Right forelimb (tissue), 1 donor: ENCODE measurements at regions not wholly inside any gene's neighbourhood (a gene's known extent, or its start where the extent isn't known, plus 50 kb on each side); places are given as distances from the start of the nearest gene placed in this dataset.
A peak's percentile ranks its signal among the peaks of the same experiment; 100 is the strongest.

ENCODE experiments used
- DNase-seq: peaks from one replicate; pipeline ENCODE4 v3.0.0-alpha.2; 2018

- DNase-seq = no peak
These were observed 110.7 kb upstream of the IVNS1ABP start for GRCh38 chr1:185427776-185428175.

GRCh38 chr1:185427264-185427663 lies 110.2 kb upstream of the IVNS1ABP start:
- peak; percentile 57 for DNase-seq

- peak; percentile 57 for DNase-seq
These were observed 109.8 kb upstream of the IVNS1ABP start for GRCh38 chr1:185426848-185427247.

GRCh38 chr1:185425163-185425562 lies 108.1 kb upstream of the IVNS1ABP start:
- DNase-seq = no peak

- no peak for DNase-seq
These were observed 104.6 kb upstream of the IVNS1ABP start for GRCh38 chr1:185421485-185422107.

- DNase-seq = no peak
These were observed 103.6 kb upstream of the IVNS1ABP start for GRCh38 chr1:185420588-185421081.

- DNase-seq = no peak
These were observed 102.7 kb upstream of the IVNS1ABP start for GRCh38 chr1:185419718-185420117.

- DNase-seq = no peak
These were observed 101.4 kb upstream of the IVNS1ABP start for GRCh38 chr1:185418472-185418871.

GRCh38 chr1:185412385-185413087 lies 95.5 kb upstream of the IVNS1ABP start:
- DNase-seq = no peak

- no peak for DNase-seq
These were observed 92.9 kb upstream of the IVNS1ABP start for GRCh38 chr1:185409763-185410528.

- no peak for DNase-seq
These were observed 92.3 kb upstream of the IVNS1ABP start for GRCh38 chr1:185409345-185409744.

- DNase-seq = no peak
These were observed 91.7 kb upstream of the IVNS1ABP start for GRCh38 chr1:185408700-185409270.

- no peak for DNase-seq
These were observed 89.6 kb upstream of the IVNS1ABP start for GRCh38 chr1:185406691-185407009.

GRCh38 chr1:185406006-185406690 lies 89.1 kb upstream of the IVNS1ABP start:
- DNase-seq = no peak

GRCh38 chr1:185404907-185405568 lies 88.0 kb upstream of the IVNS1ABP start:
- no peak for DNase-seq

GRCh38 chr1:185404291-185404690 lies 87.2 kb upstream of the IVNS1ABP start:
- peak; percentile 76 for DNase-seq

- no peak for DNase-seq
These were observed 85.9 kb upstream of the IVNS1ABP start for GRCh38 chr1:185402930-185403329.

GRCh38 chr1:185401019-185401418 lies 84.0 kb upstream of the IVNS1ABP start:
- DNase-seq = no peak

- no peak for DNase-seq
These were observed 83.0 kb upstream of the IVNS1ABP start for GRCh38 chr1:185400052-185400451.

GRCh38 chr1:185398599-185398998 lies 81.6 kb upstream of the IVNS1ABP start:
- DNase-seq = no peak

GRCh38 chr1:185398022-185398421 lies 81.0 kb upstream of the IVNS1ABP start:
- no peak for DNase-seq

- no peak for DNase-seq
These were observed 80.1 kb upstream of the IVNS1ABP start for GRCh38 chr1:185397183-185397582.
